Spinal cord (tissue), 9 donors: ENCODE measurements at regions not wholly inside any gene's neighbourhood (a gene's known extent, or its start where the extent isn't known, plus 50 kb on each side); places are given as distances from the start of the nearest gene placed in this dataset.

ENCODE experiments used
- DNase-seq, 6 donors: peaks; one replicate each; pipeline versions ENCODE4 v3.0.0 to v3.0.0-alpha.2; 2013 to 2015; ENCODE audit warnings: low spot score in 6 of 6, low read depth in 4 of 6
- H3K27ac ChIP-seq: one replicate; pipeline ENCODE4 v1.5.1; 2013; ENCODE audit warnings: low read depth, low read length, control low read depth
- H3K27me3 ChIP-seq: one replicate; pipeline ENCODE4 v1.6.1; 2013; ENCODE audit warnings: low read length; ENCODE audit not compliant: control insufficient read depth, insufficient read depth
- H3K36me3 ChIP-seq: one replicate; pipeline ENCODE4 v1.6.1; 2013; ENCODE audit warnings: low read length; ENCODE audit not compliant: control insufficient read depth, insufficient read depth
- H3K4me1 ChIP-seq: one replicate; pipeline ENCODE4 v1.6.1; 2013; ENCODE audit warnings: low read length; ENCODE audit not compliant: control insufficient read depth, insufficient read depth
- H3K4me3 ChIP-seq: one replicate; pipeline ENCODE4 v1.5.1; 2013; ENCODE audit warnings: low read depth, low read length, control low read depth
- H3K9me3 ChIP-seq: one replicate; pipeline ENCODE4 v1.6.1; 2013; ENCODE audit warnings: low read length; ENCODE audit not compliant: control insufficient read depth, insufficient read depth
- WGBS: methylation state at CpG from one replicate; pipeline ENCODE4 v1.1.5; 2013; ENCODE audit warnings: missing lambda C conversion rate; ENCODE audit not compliant: insufficient coverage; 5-methylcytosine and 5-hydroxymethylcytosine counted together
- donor health status: healthy.

GRCh38 chr1:187275985-187276575, 447.3 kb downstream of the PLA2G4A start:
- Histone ChIP-seq H3K4me1 (no peaks in the 10 kb centered on the region), H3K4me3 (no peak overlapping the region), H3K27ac (no peak overlapping the region), H3K9me3 (no peaks in the 10 kb centered on the region), H3K27me3 (no peaks in the 10 kb centered on the region), H3K36me3 (no peaks in the 10 kb centered on the region)
- DNase-seq: peak in 1 of 6 donors; percentile 66
- WGBS: 70% methylated on average over 2 of the region's 4 CpGs

DNA sequence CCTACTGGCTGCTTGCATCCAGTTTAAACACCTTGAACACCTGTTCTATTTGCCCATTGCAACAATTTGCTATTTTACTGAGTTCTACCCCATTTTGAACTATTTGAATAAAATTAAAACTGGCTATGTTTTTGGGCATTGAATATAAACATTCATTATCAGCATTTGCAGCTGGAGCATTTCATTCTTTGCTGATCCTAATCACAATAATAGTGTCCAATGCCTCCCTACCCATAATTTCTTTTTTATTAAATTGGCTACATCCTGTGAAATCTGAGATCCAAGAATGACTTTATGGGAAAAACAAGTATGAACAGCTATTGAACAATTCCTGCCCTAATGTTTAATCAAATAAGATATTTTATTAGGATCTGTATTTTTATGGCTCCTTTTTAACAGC, 447.9 kb downstream of the PLA2G4A start:
- no peak overlapping the region for H3K4me3 ChIP-seq
- no peaks in the 10 kb centered on the region for H3K9me3 ChIP-seq
- no peaks in the 10 kb centered on the region for H3K4me1 ChIP-seq

GRCh38 chr1:187280031-187280430, 451.3 kb downstream of the PLA2G4A start:
- H3K4me1 ChIP-seq: no peaks in the 10 kb centered on the region
- no peaks in the 10 kb centered on the region for H3K36me3 ChIP-seq
- H3K27me3 ChIP-seq: no peaks in the 10 kb centered on the region
- H3K9me3 ChIP-seq: no peaks in the 10 kb centered on the region
- no peak overlapping the region for H3K4me3 ChIP-seq
- H3K27ac ChIP-seq: no peak overlapping the region
- peak in 1 of 6 donors; percentile 66 for DNase-seq

More for the DNA sequence above, 447.9 kb downstream of the PLA2G4A start:
- Histone ChIP-seq H3K27me3 (no peaks in the 10 kb centered on the region), H3K36me3 (no peaks in the 10 kb centered on the region), H3K27ac (no peak overlapping the region)
- no peak for DNase-seq

DNA sequence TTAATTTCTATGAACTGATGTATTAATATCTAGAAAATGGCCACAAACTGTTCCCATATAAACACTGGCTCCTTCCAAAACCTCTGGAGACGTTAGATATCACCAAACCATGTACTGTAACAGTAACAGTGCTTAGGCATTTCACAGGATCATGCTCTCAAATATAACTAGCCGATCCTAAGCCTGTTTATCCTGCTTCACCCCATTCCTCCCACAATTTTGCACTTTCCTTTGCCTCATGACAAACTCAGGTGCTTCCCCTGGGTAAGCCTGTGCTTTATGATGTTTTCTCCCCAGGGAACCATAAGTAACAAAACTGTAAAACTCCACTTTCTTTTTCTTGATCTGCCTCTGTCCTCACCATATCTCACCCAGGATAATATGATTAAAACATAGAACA, 452.3 kb downstream of the PLA2G4A start:
- Histone ChIP-seq H3K27ac (no peak overlapping the region), H3K4me3 (no peak overlapping the region), H3K9me3 (no peaks in the 10 kb centered on the region), H3K36me3 (no peaks in the 10 kb centered on the region), H3K27me3 (no peaks in the 10 kb centered on the region), H3K4me1 (no peaks in the 10 kb centered on the region)
- DNase-seq: no peak
- WGBS: 83% methylated on average over 2 of the region's 2 CpGs

GRCh38 chr1:187283984-187284383, 455.2 kb downstream of the PLA2G4A start:
- WGBS: no CpG with 5 or more reads among the region's 1 CpG
- no peak for DNase-seq

GRCh38 chr1:187294421-187295201, 465.9 kb downstream of the PLA2G4A start:
- Histone ChIP-seq H3K9me3 (no peaks in the 10 kb centered on the region), H3K27me3 (no peaks in the 10 kb centered on the region), H3K4me1 (no peaks in the 10 kb centered on the region), H3K36me3 (no peaks in the 10 kb centered on the region), H3K4me3 (no peak overlapping the region), H3K27ac (no peak overlapping the region)
- DNase-seq: no peak
- 100% methylated on average over 1 of the region's 3 CpGs for WGBS

More at GRCh38 chr1:187283984-187284383, 455.2 kb downstream of the PLA2G4A start:
- H3K4me3 ChIP-seq: no peak overlapping the region
- H3K27me3 ChIP-seq: no peaks in the 10 kb centered on the region
- H3K9me3 ChIP-seq: no peaks in the 10 kb centered on the region
- no peaks in the 10 kb centered on the region for H3K36me3 ChIP-seq
- H3K27ac ChIP-seq: no peak overlapping the region
- no peaks in the 10 kb centered on the region for H3K4me1 ChIP-seq

GRCh38 chr1:187300081-187300480, 471.3 kb downstream of the PLA2G4A start:
- DNase-seq: peak in 2 of 6 donors; percentile 35 to 68
- Histone ChIP-seq H3K36me3 (no peaks in the 10 kb centered on the region), H3K27ac (no peak overlapping the region), H3K27me3 (no peaks in the 10 kb centered on the region), H3K9me3 (peaks cover 2% of the 10 kb centered on the region), H3K4me1 (no peaks in the 10 kb centered on the region), H3K4me3 (no peak overlapping the region)
- WGBS: no CpG with 5 or more reads among the region's 2 CpGs

GRCh38 chr1:187306710-187307415, 478.1 kb downstream of the PLA2G4A start:
- Histone ChIP-seq H3K27me3 (no peaks in the 10 kb centered on the region), H3K36me3 (no peaks in the 10 kb centered on the region), H3K4me3 (no peak overlapping the region), H3K9me3 (peaks cover 2% of the 10 kb centered on the region), H3K4me1 (no peaks in the 10 kb centered on the region), H3K27ac (no peak overlapping the region)
- whole genome bisulfite sequencing: 20% methylated on average over 1 of the region's 6 CpGs
- peak in 2 of 6 donors; percentile 47 to 87 for DNase-seq

- H3K27me3 ChIP-seq: no peaks in the 10 kb centered on the region
- H3K9me3 ChIP-seq: no peaks in the 10 kb centered on the region
- H3K4me1 ChIP-seq: no peaks in the 10 kb centered on the region
- WGBS: 71% methylated on average over 1 of the region's 3 CpGs
- H3K4me3 ChIP-seq: no peak overlapping the region
- H3K36me3 ChIP-seq: no peaks in the 10 kb centered on the region
- H3K27ac ChIP-seq: no peak overlapping the region
- peak in 1 of 6 donors; percentile 11 for DNase-seq
Observed at GRCh38 chr1:187310038-187310631, 481.4 kb downstream of the PLA2G4A start.
